Inferior parietal cortex (tissue), 1 donor: ENCODE measurements at regions not wholly inside any gene's neighbourhood (a gene's known extent, or its start where the extent isn't known, plus 50 kb on each side); places are given as distances from the start of the nearest gene placed in this dataset.
A peak's percentile ranks its signal among the peaks of the same experiment; 100 is the strongest.
"Not testable (repeated sequence)": the region's sequence is repeated elsewhere in the genome, so short reads cannot be mapped to it uniquely, and the experiment has no call there.

Experiments used
- DNase-seq: peaks from one replicate; pipeline ENCODE4 v3.0.0-alpha.2; 2016; ENCODE audit errors: extremely low spot score

- no peak for DNase-seq
Measured at GRCh38 chr2:144999936-145000335, 480.0 kb upstream of the ZEB2 start.

GRCh38 chr2:144999071-144999875 is 479.4 kb upstream of the ZEB2 start:
- DNase-seq = no peak

DNA sequence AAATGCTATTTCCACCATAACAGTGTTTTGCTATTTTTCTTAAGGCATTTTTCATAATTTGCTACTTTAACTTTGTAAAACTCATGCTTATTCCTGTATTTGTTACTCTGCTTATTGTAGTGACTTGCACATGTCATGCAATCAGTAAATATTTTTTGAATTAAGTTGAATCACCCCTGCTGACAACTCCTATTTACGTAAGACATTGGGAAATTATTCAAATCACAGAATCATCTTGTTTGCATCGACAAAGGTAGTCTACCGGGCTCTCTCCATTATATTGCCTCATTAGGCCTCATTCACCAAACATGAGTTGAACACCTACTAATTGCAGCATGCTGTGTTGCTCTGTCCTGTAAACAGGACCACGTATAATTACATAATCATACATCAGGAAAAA is 478.5 kb upstream of the ZEB2 start:
- DNase-seq = no peak

DNA sequence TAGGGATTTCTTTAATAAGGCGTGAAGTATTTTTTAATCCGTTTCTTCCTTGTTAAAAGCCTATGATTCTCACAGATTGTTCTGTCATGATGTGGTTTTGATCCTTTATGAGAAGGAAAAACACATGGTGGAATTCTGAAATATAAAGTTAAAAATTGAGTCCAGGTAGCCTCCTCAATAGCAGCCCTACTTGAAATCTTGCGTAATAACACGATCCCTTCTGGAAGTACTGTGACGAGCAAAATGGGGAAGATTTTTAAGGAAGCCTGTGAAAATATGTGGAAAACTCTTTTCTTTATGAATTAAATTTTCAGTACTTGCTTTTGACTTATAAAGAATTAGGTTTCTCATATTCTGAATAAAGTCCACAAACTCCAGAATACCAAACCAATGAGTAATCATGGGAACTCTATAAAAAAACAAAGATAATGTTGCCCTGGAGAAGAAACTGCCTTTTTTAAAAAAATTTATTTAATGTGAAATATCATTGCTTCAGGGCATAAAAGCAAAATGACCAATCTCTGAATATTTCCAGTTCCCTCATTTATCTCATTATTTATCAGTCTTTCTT is 476.4 kb upstream of the ZEB2 start:
- no peak for DNase-seq

GRCh38 chr2:144995482-144995881 is 475.6 kb upstream of the ZEB2 start:
- DNase-seq = no peak

GRCh38 chr2:144990661-144991060 is 470.7 kb upstream of the ZEB2 start:
- DNase-seq = no peak

DNA sequence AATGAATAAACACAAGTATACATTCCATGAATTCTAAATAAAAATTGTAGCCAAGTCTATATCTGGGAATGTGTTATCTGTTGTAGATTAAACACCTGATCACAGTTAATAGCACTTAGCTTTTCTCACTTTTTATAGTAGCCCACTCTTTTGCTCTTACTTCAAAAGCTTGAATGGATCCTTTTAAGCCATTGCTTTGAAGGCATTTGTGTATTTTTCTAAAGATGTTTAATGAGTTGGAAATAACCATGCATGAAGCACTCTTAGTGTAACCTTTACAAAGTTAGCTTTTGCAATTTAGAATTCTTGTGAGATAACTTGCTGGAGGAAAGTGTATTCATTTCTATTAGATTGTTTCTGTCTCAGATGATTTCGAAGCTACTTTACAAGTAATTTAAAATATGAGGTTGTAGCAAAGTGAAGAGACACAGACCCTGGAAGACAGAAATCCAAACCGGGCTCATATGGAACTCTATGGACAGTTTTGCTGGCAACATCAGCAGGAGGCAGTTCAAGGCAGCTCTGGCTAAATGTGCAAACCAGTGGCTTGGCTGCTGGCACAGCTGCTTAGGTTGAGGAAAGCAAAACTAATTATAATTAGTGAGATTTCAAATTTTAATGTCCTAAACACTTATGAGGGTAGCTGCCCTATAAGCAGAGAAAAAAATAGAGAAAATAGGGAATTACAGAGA is 469.8 kb upstream of the ZEB2 start:
- no peak for DNase-seq

GRCh38 chr2:144988591-144988990 is 468.7 kb upstream of the ZEB2 start:
- DNase-seq = no peak

DNA sequence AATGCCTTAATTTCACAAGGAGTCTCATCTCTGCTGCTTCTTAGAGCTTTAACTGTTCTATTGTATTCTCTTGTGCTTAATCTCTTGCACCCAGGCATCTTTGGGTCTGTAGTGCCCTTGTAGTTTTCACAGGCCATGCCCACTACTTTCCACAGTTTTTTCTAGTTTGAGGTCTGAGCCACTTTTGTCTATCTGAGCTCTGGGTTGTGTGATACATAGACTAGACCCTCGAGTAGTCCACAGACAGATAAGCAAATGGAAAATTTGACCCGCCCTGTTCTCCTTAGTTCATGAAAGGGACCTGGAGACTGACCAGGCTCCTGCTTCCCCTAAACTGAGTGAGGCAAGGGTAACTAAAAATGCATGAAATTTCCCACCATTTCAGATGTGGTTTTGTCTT is 466.8 kb upstream of the ZEB2 start:
- no peak for DNase-seq

- no peak for DNase-seq
Measured at GRCh38 chr2:144984038-144984437, 464.1 kb upstream of the ZEB2 start.

- DNase-seq = no peak
Measured at GRCh38 chr2:144983107-144983506, 463.2 kb upstream of the ZEB2 start.

DNA sequence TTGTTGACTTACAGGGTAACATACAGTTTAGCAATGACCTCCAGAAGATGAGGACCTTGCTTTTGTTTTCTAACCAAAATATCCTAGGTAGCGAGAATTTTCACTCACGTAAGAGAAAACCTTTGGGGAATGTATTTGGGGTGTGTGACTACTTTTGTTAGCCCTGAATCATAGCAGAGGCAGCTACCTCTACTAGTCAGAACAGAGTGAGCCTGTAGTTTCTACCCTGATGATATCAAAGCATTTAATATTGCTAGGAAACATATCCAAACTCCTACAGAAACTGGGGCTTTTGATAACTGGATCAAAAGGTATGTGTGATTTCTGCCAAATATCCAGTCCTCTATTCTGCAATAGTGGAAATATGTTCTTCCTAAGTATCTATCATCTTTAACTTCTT is 462.6 kb upstream of the ZEB2 start:
- no peak for DNase-seq

DNA sequence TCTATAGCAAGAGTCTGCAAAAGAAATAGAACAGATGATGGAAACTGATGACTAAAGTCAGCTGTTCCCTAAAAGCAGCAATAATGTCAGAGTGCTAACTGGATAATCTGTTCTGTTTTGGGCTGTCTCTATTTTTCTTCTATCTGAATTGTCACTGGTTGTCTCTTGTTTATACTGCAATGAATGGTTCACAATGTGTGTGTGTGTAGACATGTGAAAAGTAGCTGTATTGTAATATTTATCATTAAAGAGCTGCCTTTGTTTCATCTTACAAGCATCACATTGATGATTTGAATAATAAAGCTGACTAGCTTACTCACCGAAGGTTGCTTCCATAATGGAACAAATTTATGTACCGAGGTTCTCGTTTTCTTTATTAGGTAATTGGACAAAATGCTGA is 456.0 kb upstream of the ZEB2 start:
- DNase-seq = peak; percentile 78

GRCh38 chr2:144972676-144973075 is 452.8 kb upstream of the ZEB2 start:
- no peak for DNase-seq

- DNase-seq = no peak
Measured at GRCh38 chr2:144971786-144972335, 451.9 kb upstream of the ZEB2 start.

DNA sequence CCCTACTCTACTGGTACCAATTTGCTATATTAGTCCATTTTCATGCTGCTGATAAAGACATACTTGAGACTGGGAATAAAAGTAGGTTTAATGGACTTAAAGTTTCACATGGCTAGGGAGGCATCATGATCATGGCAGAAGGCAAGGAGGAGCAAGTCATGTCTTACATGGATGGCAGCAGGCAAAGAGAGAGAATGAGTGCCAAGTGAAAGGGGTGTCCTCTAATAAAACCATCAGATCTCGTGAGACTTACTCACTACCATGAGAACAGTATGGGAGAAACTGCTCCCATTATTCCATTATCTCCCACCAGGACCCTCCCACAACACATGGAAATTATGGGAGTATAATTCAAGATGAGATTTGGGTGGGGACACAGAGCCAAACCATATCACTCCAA is 450.5 kb upstream of the ZEB2 start:
- DNase-seq = not testable (repeated sequence)

DNA sequence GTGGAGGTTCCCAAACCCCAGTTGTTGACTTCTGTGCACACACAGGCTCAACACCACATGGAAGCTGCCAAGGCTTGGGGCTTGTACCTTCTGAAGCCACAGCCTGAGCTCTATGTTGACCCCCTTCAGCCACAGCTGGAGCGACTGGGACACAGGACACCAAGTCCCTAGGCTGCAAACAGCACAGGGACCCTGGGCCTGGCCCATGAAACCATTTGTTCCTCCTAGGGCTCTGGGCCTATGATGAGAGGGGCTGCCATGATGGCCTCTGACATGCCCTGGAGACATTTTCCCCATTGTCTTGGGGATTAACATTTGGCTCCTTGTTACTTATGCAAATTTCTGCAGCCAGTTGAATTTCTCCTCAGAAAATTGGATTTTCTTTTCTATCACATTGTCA is 449.6 kb upstream of the ZEB2 start:
- DNase-seq = not testable (repeated sequence)

GRCh38 chr2:144967961-144968360 is 448.0 kb upstream of the ZEB2 start:
- DNase-seq = no peak

GRCh38 chr2:144965172-144965571 is 445.3 kb upstream of the ZEB2 start:
- no peak for DNase-seq

- DNase-seq = no peak
Measured at GRCh38 chr2:144963031-144963430, 443.1 kb upstream of the ZEB2 start.

- no peak for DNase-seq
Measured at GRCh38 chr2:144959416-144959815, 439.5 kb upstream of the ZEB2 start.

DNA sequence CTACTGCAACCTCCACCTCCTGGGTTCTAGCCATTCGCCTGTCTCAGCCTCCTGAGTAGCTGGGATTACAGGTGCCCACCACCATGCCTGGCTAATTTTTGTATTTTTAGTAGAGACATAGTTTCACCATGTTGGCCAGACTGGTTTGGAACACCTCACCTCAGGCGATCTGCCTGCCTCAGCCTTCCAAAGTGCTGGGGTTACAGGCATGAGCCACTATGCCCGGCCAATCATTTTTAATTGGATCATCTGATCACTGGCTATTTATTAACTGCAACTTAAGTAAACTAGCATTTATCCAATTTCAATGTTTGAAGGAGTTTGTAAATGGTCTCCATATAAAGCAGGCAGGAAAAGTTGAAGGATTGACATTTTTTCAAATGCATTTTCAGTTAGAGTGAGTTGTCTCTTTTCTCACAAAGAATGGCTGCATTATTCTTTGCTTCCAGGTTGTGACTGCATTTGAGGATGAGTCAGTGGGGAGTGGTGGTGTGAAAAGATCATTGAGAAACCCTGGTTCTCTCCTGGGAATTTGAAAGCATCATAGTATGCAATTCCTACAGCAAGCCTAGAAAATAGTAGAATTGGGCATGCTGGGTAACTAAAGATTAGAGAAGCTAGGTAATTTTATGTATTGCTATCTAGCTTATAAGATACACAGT is 431.1 kb upstream of the ZEB2 start:
- no peak for DNase-seq
